A549 (cell line): ENCODE measurements at regions not wholly inside any gene's neighbourhood (a gene's known extent, or its start where the extent isn't known, plus 50 kb on each side); places are given as distances from the start of the nearest gene placed in this dataset.

Experiments used
- ATAC-seq, 2 experiments: fragments of 200-7000 bp in 1 of 2; fragments of >200 bp in 1 of 2; cut with Nextera tagmentation in 1 of 2; cut with Tn5 transposase in 1 of 2; 3 replicates each; pipeline versions ENCODE4 v1.8.0 to v1.9.1; 2018 to 2020; ENCODE audit warnings: mild to moderate bottlenecking in 1 of 2, moderate library complexity in 1 of 2
- CTCF ChIA-PET: fragments of 300-600 bp; sonication (Branson Sonifier 250); formaldehyde crosslinking; extraction: SDS; loops from one replicate; lab custom pipeline; 2021; ENCODE audit warnings: antibody characterized with exemption, inconsistent platforms; lab: Yijun Ruan, JAX
- POLR2A ChIA-PET: fragments of 350-600 bp; formaldehyde crosslinking; extraction: SDS; loops from one replicate; lab custom pipeline; 2021; ENCODE audit warnings: antibody characterized with exemption, inconsistent platforms; lab: Yijun Ruan, JAX
- DNase-seq, 2 experiments: peaks; one replicate each; pipeline versions ENCODE4 v3.0.0 to v3.0.0-alpha.2; 2011 to 2016; ENCODE audit warnings: low read depth in 1 of 2, low spot score in 1 of 2
- FAIRE-seq: peaks from 2 replicates; lab custom pipeline; 2011; peaks lifted over from hg19 to GRCh38; lab: Jason Lieb, UNC
- H3K27ac ChIP-seq, 2 experiments: fragments of >200 bp; sonication (Bioruptor Twin); formaldehyde crosslinking; 3 replicates each; pipeline ENCODE4 v1.5.1; 2016 to 2017
- H3K4me1 ChIP-seq: fragments of >200 bp; sonication (Bioruptor Twin); formaldehyde crosslinking; 3 replicates; pipeline ENCODE4 v1.6.1; 2016
- H3K4me2 ChIP-seq: fragments of >200 bp; sonication (Bioruptor Twin); formaldehyde crosslinking; 3 replicates; pipeline ENCODE4 v1.6.1; 2016
- H3K4me3 ChIP-seq: fragments of >200 bp; sonication (Bioruptor Twin); formaldehyde crosslinking; 3 replicates; pipeline ENCODE4 v1.5.1; 2016
- H3K9me3 ChIP-seq: fragments of >200 bp; sonication (Bioruptor Twin); formaldehyde crosslinking; 3 replicates; pipeline ENCODE4 v1.6.1; 2016
- CBX2 ChIP-seq: fragments of 200-600 bp; sonication (generic); IDR thresholded peaks from 2 replicates; pipeline ENCODE4 v1.6.1; 2016; ENCODE audit warnings: low read depth, mild to moderate bottlenecking, borderline replicate concordance
- CBX8 ChIP-seq: fragments of 200-600 bp; sonication (generic); IDR thresholded peaks from 2 replicates; pipeline ENCODE4 v1.6.1; 2016
- CEBPB ChIP-seq, 2 experiments: fragments of >200 bp in 1 of 2; sonication (Bioruptor Twin) in 1 of 2; formaldehyde crosslinking in 1 of 2; IDR thresholded peaks; 2 replicates each; pipeline ENCODE4 v1.6.1; 2012 to 2016
- CHD4 ChIP-seq: fragments of 200-600 bp; sonication (generic); IDR thresholded peaks from 2 replicates; pipeline ENCODE4 v1.6.1; 2016; ENCODE audit warnings: antibody characterized with exemption, mild to moderate bottlenecking, borderline replicate concordance
- ESRRA ChIP-seq: fragments of 150-350 bp; IDR thresholded peaks from 2 replicates; pipeline ENCODE4 v1.6.1; 2014; ENCODE audit warnings: mild to moderate bottlenecking, low read length, borderline replicate concordance
- HES2 ChIP-seq: fragments of >200 bp; sonication (Bioruptor Twin); formaldehyde crosslinking; IDR thresholded peaks from 2 replicates; pipeline ENCODE4 v1.6.1; 2016
- HMGXB4 ChIP-seq: fragments of 250-450 bp; sonication (Bioruptor Pico); IDR thresholded peaks from 2 replicates; pipeline ENCODE4 v1.5.0; 2021; ENCODE audit warnings: mild to moderate bottlenecking, moderate library complexity, borderline replicate concordance
- JUN ChIP-seq, 2 experiments: fragments of >200 bp; sonication (Bioruptor Twin); formaldehyde crosslinking; IDR thresholded peaks; 2 replicates in 1 of 2; 3 replicates in 1 of 2; pipeline ENCODE4 v1.6.1; 2016 to 2017
- JUNB ChIP-seq: fragments of >200 bp; sonication (Bioruptor Twin); formaldehyde crosslinking; IDR thresholded peaks from 2 replicates; pipeline ENCODE4 v1.6.1; 2016
- KDM1A ChIP-seq: fragments of 200-600 bp; sonication (generic); IDR thresholded peaks from 2 replicates; pipeline ENCODE4 v1.6.1; 2016; ENCODE audit warnings: low read depth, mild to moderate bottlenecking
- MAX ChIP-seq: IDR thresholded peaks from 2 replicates; pipeline ENCODE4 v1.6.1; 2012
- MAZ ChIP-seq: fragments of 150-350 bp; IDR thresholded peaks from 2 replicates; pipeline ENCODE4 v1.6.1; 2014; ENCODE audit warnings: antibody characterized with exemption, low read depth, low read length, borderline replicate concordance
- NFE2L2 ChIP-seq: fragments of 150-350 bp; conservative IDR thresholded peaks from 2 replicates; pipeline ENCODE4 v1.6.1; 2014; ENCODE audit warnings: low read length
- NPAS2 ChIP-seq: fragments of 250-450 bp; sonication (Bioruptor Pico); IDR thresholded peaks from 2 replicates; pipeline ENCODE4 v1.8.0; 2022; ENCODE audit warnings: mild to moderate bottlenecking, moderate library complexity, borderline replicate concordance
- PBX3 ChIP-seq: IDR thresholded peaks from 2 replicates; pipeline ENCODE4 v1.6.1; 2012
- PHF8 ChIP-seq: fragments of 200-600 bp; sonication (generic); IDR thresholded peaks from 2 replicates; pipeline ENCODE4 v1.6.1; 2016; ENCODE audit warnings: low read depth, mild to moderate bottlenecking, antibody characterized with exemption, moderate library complexity, borderline replicate concordance
- POLR2A ChIP-seq: IDR thresholded peaks from 2 replicates; pipeline ENCODE4 v1.6.1; 2012; ENCODE audit warnings: mild to moderate bottlenecking, low read length
- REST ChIP-seq: fragments of 200-600 bp; sonication (generic); IDR thresholded peaks from 2 replicates; pipeline ENCODE4 v1.6.1; 2016; ENCODE audit warnings: antibody characterized with exemption, mild to moderate bottlenecking, moderate library complexity
- USF2 ChIP-seq: fragments of 450-650 bp; IDR thresholded peaks from 2 replicates; pipeline ENCODE4 v1.6.1; 2014; ENCODE audit warnings: antibody characterized with exemption
- ZC3H11A ChIP-seq: fragments of 450-650 bp; IDR thresholded peaks from 2 replicates; pipeline ENCODE4 v1.6.1; 2014; ENCODE audit warnings: antibody characterized with exemption, mild to moderate bottlenecking
- ZFP36 ChIP-seq: fragments of 450-650 bp; IDR thresholded peaks from 2 replicates; pipeline ENCODE4 v1.6.1; 2014; ENCODE audit warnings: borderline replicate concordance; ENCODE audit not compliant: partially characterized antibody
- ZSCAN20 ChIP-seq: fragments of 250-450 bp; sonication (Bioruptor Pico); IDR thresholded peaks from 2 replicates; pipeline ENCODE4 v1.8.0; 2022; ENCODE audit warnings: mild to moderate bottlenecking, moderate library complexity
- WGBS: methylation state at CpG from one replicate; pipeline ENCODE4 v1.1.6; 2017; ENCODE audit errors: missing lambda C conversion rate; 5-methylcytosine and 5-hydroxymethylcytosine counted together

- TF ChIP-seq MAZ (no peak), POLR2A (no peak), CHD4 (no peak), NFE2L2 (no peak), KDM1A (no peak)
Observed at GRCh38 chr13:111467111-111467890, 146.9 kb downstream of the TEX29 start (continued).

GRCh38 chr13:111468037-111468959 is 147.9 kb downstream of the TEX29 start:
- H3K4me2 ChIP-seq: no peak overlapping the region
- no peak for ATAC-seq
- WGBS: 7% methylated on average over 15 of the region's 23 CpGs
- H3K4me1 ChIP-seq: no peaks in the 10 kb centered on the region
- DNase-seq: no peak
- POLR2A ChIA-PET: no interaction called here
- no peak for TF ChIP-seq ZSCAN20 (CRISPR knock-in tag)
- TF ChIP-seq HES2: no peak
- TF ChIP-seq PBX3: no peak
- no peak for TF ChIP-seq ZC3H11A
- TF ChIP-seq MAZ: no peak
- no peak for TF ChIP-seq JUN (IDR thresholded peaks at IDR 0.05)
- no peak for TF ChIP-seq JUNB
- no peak for TF ChIP-seq MAX
- no peak for TF ChIP-seq PHF8
- no peak for TF ChIP-seq KDM1A
- TF ChIP-seq REST: no peak
- TF ChIP-seq CBX2: no peak
- no peak for TF ChIP-seq CBX8
- no peak for TF ChIP-seq CEBPB (IDR thresholded peaks at IDR 0.05)
- no peak for TF ChIP-seq USF2
- TF ChIP-seq NPAS2 (CRISPR knock-in tag): no peak
- TF ChIP-seq ESRRA: no peak
- TF ChIP-seq ZFP36: no peak
- TF ChIP-seq HMGXB4: no peak
- CTCF ChIA-PET: interaction anchor here (1.5 kb wide), 1 partner anchor 975 kb away, joined by 3 read pairs; no protein-coding TSS in a partner anchor
- FAIRE-seq: no peak
- no peaks in the 10 kb centered on the region for H3K9me3 ChIP-seq
- H3K4me3 ChIP-seq: no peak overlapping the region
- no peak overlapping the region for H3K27ac ChIP-seq
